Kidney (tissue), 13 donors: ENCODE measurements at regions not wholly inside any gene's neighbourhood (a gene's known extent, or its start where the extent isn't known, plus 50 kb on each side); places are given as distances from the start of the nearest gene placed in this dataset.

Experiments
- DNase-seq, 5 donors: peaks; one replicate each; pipeline ENCODE4 v3.0.0-alpha.2; 2013 to 2020
- FAIRE-seq: peaks from 2 replicates; lab custom pipeline; 2012; peaks lifted over from hg19 to GRCh38; lab: Jason Lieb, UNC
- H3K27ac ChIP-seq, 2 donors: one replicate each; pipeline ENCODE4 v1.7.0; 2013; ENCODE audit warnings: low read depth in 2 of 2, low read length in 2 of 2, inconsistent platforms in 1 of 2
- H3K27me3 ChIP-seq: one replicate; pipeline ENCODE4 v1.7.1; 2013; ENCODE audit warnings: low read length, inconsistent platforms; ENCODE audit not compliant: control insufficient read depth, insufficient read depth
- H3K36me3 ChIP-seq, 3 donors: one replicate each; pipeline versions ENCODE4 v1.7.0 to v1.7.1; 2013; ENCODE audit warnings: low read length in 3 of 3, control low read depth in 1 of 3, inconsistent platforms in 1 of 3; ENCODE audit not compliant: insufficient read depth in 3 of 3, control insufficient read depth in 2 of 3
- H3K4me1 ChIP-seq, 3 donors: one replicate each; pipeline versions ENCODE4 v1.7.0 to v1.7.1; 2013; ENCODE audit warnings: low read length in 3 of 3, inconsistent platforms in 1 of 3, low read depth in 1 of 3; ENCODE audit not compliant: control insufficient read depth in 2 of 3, insufficient read depth in 2 of 3
- H3K4me3 ChIP-seq, 3 donors: one replicate each; pipeline versions ENCODE4 v1.7.0 to v1.8.1; 2013; ENCODE audit warnings: low read length in 3 of 3, control low read depth in 1 of 3, inconsistent platforms in 1 of 3
- H3K9ac ChIP-seq, 3 donors: one replicate each; pipeline versions ENCODE4 v1.7.0 to v1.7.1; 2013; ENCODE audit warnings: low read length in 3 of 3, control low read depth in 1 of 3, inconsistent platforms in 1 of 3
- H3K9me3 ChIP-seq, 3 donors: one replicate each; pipeline versions ENCODE4 v1.7.0 to v1.7.1; 2013; ENCODE audit warnings: low read length in 3 of 3, control low read depth in 1 of 3, inconsistent platforms in 1 of 3; ENCODE audit not compliant: control insufficient read depth in 2 of 3, insufficient read depth in 1 of 3
- intact Hi-C: fragments of 100-400 bp; cut with DNase I; formaldehyde crosslinking; loops from one replicate; pipeline ENCODE4 v1.11.1; 2022
- TF ChIP-seq, protein P1 (sequence below): IDR thresholded peaks from 3 replicates; pipeline ENCODE4 v1.5.1; 2012; ENCODE audit warnings: mild to moderate bottlenecking, moderate library complexity, borderline replicate concordance; ENCODE audit not compliant: insufficient read depth; ENCODE audit errors: extremely low read depth
- donor health status: control.
- donor health status: control.
- donor health status: control.
- donor health status: control.
- donor health status: control.
- donor health status: DM: yes; HTN: yes; CAD: no.
- donor health status: Normal renal cell carcinoma (clear cell type).

DNA sequence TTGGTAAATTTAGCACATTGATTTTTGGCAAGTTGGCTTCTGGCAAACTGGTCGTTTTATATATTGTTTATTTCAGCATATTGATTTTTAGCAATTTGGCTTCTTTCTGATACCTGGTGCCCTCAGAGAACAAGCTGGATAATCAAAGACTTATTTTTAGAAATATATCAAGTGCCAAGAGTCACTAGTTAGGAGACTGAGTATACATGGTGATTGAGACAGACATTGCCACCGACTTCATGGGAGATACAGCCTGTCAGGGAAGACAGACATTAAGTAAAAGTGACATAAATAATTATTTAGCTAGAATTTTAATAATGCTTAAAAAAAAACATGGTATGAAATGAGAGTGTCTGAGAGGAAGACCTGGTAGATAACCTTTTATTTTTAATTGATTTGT is 242.3 kb upstream of the MTNR1B start:
- Histone ChIP-seq H3K27me3 (no peaks in the 10 kb centered on the region), H3K36me3 (no peaks in the 10 kb centered on the region), H3K27ac (no peak overlapping the region), H3K4me1 (no peaks in the 10 kb centered on the region), H3K9me3 (no peaks in the 10 kb centered on the region), H3K4me3 (no peak overlapping the region), H3K9ac (no peak overlapping the region)
- FAIRE-seq (no peak), DNase-seq (no peak)
- intact Hi-C loops: no loop called here
- TF ChIP-seq, protein P1, sequence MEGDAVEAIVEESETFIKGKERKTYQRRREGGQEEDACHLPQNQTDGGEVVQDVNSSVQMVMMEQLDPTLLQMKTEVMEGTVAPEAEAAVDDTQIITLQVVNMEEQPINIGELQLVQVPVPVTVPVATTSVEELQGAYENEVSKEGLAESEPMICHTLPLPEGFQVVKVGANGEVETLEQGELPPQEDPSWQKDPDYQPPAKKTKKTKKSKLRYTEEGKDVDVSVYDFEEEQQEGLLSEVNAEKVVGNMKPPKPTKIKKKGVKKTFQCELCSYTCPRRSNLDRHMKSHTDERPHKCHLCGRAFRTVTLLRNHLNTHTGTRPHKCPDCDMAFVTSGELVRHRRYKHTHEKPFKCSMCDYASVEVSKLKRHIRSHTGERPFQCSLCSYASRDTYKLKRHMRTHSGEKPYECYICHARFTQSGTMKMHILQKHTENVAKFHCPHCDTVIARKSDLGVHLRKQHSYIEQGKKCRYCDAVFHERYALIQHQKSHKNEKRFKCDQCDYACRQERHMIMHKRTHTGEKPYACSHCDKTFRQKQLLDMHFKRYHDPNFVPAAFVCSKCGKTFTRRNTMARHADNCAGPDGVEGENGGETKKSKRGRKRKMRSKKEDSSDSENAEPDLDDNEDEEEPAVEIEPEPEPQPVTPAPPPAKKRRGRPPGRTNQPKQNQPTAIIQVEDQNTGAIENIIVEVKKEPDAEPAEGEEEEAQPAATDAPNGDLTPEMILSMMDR: no peak

DNA sequence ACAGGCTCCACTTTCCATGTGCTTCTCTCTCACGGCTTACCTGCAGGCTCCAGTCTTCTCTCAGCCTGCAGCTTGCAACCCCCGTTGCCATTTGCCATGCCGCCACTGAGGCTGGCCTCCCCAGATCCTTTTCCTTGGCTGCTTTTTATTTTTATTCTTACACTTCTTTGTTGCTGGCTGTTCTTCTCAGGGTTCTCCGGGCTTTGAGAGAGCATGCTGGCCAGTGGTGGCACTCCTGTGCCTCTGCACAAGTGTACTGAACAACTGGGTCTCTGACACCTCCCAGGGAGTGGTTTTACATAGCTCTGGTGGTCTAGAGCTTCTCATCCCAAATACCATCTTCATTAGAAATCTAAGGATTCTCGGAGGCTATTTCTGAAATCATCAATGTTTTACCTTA is 241.7 kb upstream of the MTNR1B start:
- TF ChIP-seq, protein P1: no peak
- Histone ChIP-seq H3K9me3 (no peaks in the 10 kb centered on the region), H3K9ac (no peak overlapping the region), H3K27ac (no peak overlapping the region), H3K27me3 (no peaks in the 10 kb centered on the region), H3K4me3 (no peak overlapping the region), H3K36me3 (no peaks in the 10 kb centered on the region), H3K4me1 (no peaks in the 10 kb centered on the region)
- DNase-seq: no peak
- intact Hi-C loops: no loop called here
- no peak for FAIRE-seq

DNA sequence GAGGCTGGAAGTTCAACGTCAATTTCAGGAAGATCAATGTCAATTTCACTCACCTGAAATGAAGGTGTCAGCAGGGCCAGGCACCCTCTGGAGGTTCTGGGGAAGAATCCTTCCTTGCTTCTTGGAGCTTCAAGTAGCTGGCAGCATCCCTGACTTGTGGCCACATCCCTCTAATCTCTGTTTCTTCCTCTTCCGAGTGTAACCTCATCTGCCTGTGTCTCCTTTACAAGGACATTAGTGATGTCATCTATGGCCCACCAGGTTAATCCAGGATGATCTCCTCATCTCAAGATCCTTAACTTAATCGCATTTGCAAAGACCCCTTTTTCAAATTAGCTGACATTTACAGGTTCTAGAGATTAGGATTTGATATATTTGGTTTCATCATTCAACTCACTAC is 240.8 kb upstream of the MTNR1B start:
- no peaks in the 10 kb centered on the region for H3K9me3 ChIP-seq
- no peak overlapping the region for H3K9ac ChIP-seq
- H3K4me1 ChIP-seq: no peaks in the 10 kb centered on the region
- DNase-seq (no peak), FAIRE-seq (no peak)
- intact Hi-C loops: no loop called here
- no peak overlapping the region for H3K27ac ChIP-seq
- TF ChIP-seq, protein P1: no peak
- H3K36me3 ChIP-seq: no peaks in the 10 kb centered on the region
- no peaks in the 10 kb centered on the region for H3K27me3 ChIP-seq
- H3K4me3 ChIP-seq: no peak overlapping the region

DNA sequence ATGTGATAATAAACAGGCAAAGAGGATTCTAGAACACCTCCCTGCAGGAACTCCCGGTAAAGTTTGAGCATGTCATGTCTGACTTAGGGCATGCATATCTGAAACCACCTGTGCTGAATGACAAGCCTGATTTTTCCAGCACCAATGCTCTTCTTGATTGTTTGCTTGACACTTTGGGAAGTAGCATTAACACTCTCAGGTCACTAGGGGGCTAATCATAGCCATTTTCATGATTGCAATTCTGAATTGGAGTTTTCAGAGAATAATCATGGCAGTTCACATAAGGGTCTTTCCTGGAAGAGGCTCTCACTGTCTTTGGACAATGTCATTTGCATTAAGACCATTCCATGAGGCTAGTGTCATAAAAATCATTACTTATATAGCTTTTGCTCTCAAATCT is 234.4 kb upstream of the MTNR1B start:
- no peak for FAIRE-seq
- Histone ChIP-seq H3K27me3 (no peaks in the 10 kb centered on the region), H3K36me3 (no peaks in the 10 kb centered on the region), H3K9ac (no peak overlapping the region), H3K27ac (no peak overlapping the region), H3K4me1 (no peaks in the 10 kb centered on the region), H3K9me3 (no peaks in the 10 kb centered on the region), H3K4me3 (no peak overlapping the region)
- no peak for DNase-seq
- intact Hi-C loops: no loop called here
- TF ChIP-seq, protein P1: peak; percentile 3
